ENCODE measurements at regions not wholly inside any gene's neighbourhood (a gene's known extent, or its start where the extent isn't known, plus 50 kb on each side); places are given as distances from the start of the nearest gene placed in this dataset.

GRCh38 chr1:199269241-199269640 lies 630.4 kb downstream of the PTPRC start:
- Histone ChIP-seq H3K27ac (replicated peaks) (no peak overlapping the region), H3K4me3 (replicated peaks; ENCODE audit: insufficient read depth, low read length) (no peak overlapping the region), H3K27me3 (ENCODE audit: insufficient read depth, poor library complexity, severe bottlenecking) (no peaks in the 10 kb centered on the region)
- no peak for TF ChIP-seq SPI1 (IDR thresholded peaks at IDR 0.05; ENCODE audit: borderline replicate concordance, low read depth)
- TF ChIP-seq, protein P1, sequence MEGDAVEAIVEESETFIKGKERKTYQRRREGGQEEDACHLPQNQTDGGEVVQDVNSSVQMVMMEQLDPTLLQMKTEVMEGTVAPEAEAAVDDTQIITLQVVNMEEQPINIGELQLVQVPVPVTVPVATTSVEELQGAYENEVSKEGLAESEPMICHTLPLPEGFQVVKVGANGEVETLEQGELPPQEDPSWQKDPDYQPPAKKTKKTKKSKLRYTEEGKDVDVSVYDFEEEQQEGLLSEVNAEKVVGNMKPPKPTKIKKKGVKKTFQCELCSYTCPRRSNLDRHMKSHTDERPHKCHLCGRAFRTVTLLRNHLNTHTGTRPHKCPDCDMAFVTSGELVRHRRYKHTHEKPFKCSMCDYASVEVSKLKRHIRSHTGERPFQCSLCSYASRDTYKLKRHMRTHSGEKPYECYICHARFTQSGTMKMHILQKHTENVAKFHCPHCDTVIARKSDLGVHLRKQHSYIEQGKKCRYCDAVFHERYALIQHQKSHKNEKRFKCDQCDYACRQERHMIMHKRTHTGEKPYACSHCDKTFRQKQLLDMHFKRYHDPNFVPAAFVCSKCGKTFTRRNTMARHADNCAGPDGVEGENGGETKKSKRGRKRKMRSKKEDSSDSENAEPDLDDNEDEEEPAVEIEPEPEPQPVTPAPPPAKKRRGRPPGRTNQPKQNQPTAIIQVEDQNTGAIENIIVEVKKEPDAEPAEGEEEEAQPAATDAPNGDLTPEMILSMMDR (IDR thresholded peaks at IDR 0.05; ENCODE audit: insufficient read depth, low read length), result no peak
- TF ChIP-seq REST (IDR thresholded peaks at IDR 0.05; ENCODE audit: insufficient replicate concordance, low read depth), result no peak
- no peak for TF ChIP-seq POLR2AphosphoS5 (IDR thresholded peaks at IDR 0.05; ENCODE audit: low read depth)
- no peak for TF ChIP-seq GABPA (IDR thresholded peaks at IDR 0.05; ENCODE audit: low read depth)
- no peak for DNase-seq (ENCODE audit: low read depth in 1 of 2, low spot score in 1 of 2)

- TF ChIP-seq POLR2AphosphoS5 (IDR thresholded peaks at IDR 0.05; ENCODE audit: low read depth), result no peak
- TF ChIP-seq, protein P1 (IDR thresholded peaks at IDR 0.05; ENCODE audit: insufficient read depth, low read length), result no peak
- no peak for TF ChIP-seq REST (IDR thresholded peaks at IDR 0.05; ENCODE audit: insufficient replicate concordance, low read depth)
- no peak for TF ChIP-seq GABPA (IDR thresholded peaks at IDR 0.05; ENCODE audit: low read depth)
- no peak for TF ChIP-seq SPI1 (IDR thresholded peaks at IDR 0.05; ENCODE audit: borderline replicate concordance, low read depth)
- DNase-seq (ENCODE audit: low read depth in 1 of 2, low spot score in 1 of 2), result no peak
- Histone ChIP-seq H3K27ac (replicated peaks) (no peak overlapping the region), H3K27me3 (ENCODE audit: insufficient read depth, poor library complexity, severe bottlenecking) (no peaks in the 10 kb centered on the region), H3K4me3 (replicated peaks; ENCODE audit: insufficient read depth, low read length) (no peak overlapping the region)
Observed at GRCh38 chr1:199272139-199272544, 633.3 kb downstream of the PTPRC start.

DNA sequence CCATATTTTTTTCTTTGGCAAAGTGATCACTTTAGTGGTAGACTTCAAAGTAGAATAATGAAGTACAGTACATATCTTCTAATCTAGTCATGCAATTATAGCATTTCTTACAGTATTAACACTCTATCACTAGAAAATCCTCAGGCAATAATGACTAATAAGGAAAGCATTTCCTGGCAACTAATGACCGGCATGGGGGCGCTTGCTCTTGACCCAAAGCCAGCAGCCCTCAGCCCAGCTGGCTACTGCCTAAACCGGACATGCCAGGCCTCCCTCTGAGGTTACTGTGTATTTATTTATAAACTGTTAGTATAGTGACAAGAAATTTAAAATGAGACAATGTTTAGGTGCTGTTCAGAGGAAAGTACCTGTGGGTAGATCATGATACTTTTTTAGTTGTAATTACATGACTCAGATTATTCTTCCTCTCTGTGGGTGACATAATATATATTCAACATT lies 633.8 kb downstream of the PTPRC start:
- H3K27me3 ChIP-seq (ENCODE audit: insufficient read depth, poor library complexity, severe bottlenecking), result no peaks in the 10 kb centered on the region
- H3K27ac ChIP-seq (replicated peaks), result no peak overlapping the region
- H3K4me3 ChIP-seq (replicated peaks; ENCODE audit: insufficient read depth, low read length), result no peak overlapping the region
- TF ChIP-seq SPI1 (IDR thresholded peaks at IDR 0.05; ENCODE audit: borderline replicate concordance, low read depth) (no peak), REST (IDR thresholded peaks at IDR 0.05; ENCODE audit: insufficient replicate concordance, low read depth) (no peak)
- no peak for DNase-seq (ENCODE audit: low read depth in 1 of 2, low spot score in 1 of 2)

All from HL-60 (cell line).